HG03103 (cell line): ENCODE measurements at regions not wholly inside any gene's neighbourhood (a gene's known extent, or its start where the extent isn't known, plus 50 kb on each side); places are given as distances from the start of the nearest gene placed in this dataset.
"Not testable (repeated sequence)": the region's sequence is repeated elsewhere in the genome, so short reads cannot be mapped to it uniquely, and the experiment has no call there.

Source experiments
- ATAC-seq: cut with Tn5 transposase; IDR thresholded peaks from one replicate; pipeline ENCODE4 v1.9.1; 2021; ENCODE audit warnings: low read depth; ENCODE audit not compliant: unreplicated experiment

GRCh38 chr15:85196697-85197096 is 183.7 kb upstream of the AKAP13 start:
- not testable (repeated sequence) for ATAC-seq

GRCh38 chr15:85197582-85197981 is 182.8 kb upstream of the AKAP13 start:
- not testable (repeated sequence) for ATAC-seq

- not testable (repeated sequence) for ATAC-seq
Measured at GRCh38 chr15:85198432-85198831, 182.0 kb upstream of the AKAP13 start.

- ATAC-seq = peak; percentile 78
Measured at GRCh38 chr15:85200215-85200614, 180.2 kb upstream of the AKAP13 start.

GRCh38 chr15:85201118-85201793 is 179.1 kb upstream of the AKAP13 start:
- not testable (repeated sequence) for ATAC-seq

- ATAC-seq = not testable (repeated sequence)
Measured at GRCh38 chr15:85204481-85204880, 175.9 kb upstream of the AKAP13 start.

- ATAC-seq = not testable (repeated sequence)
Measured at GRCh38 chr15:85233791-85234325, 146.5 kb upstream of the AKAP13 start.

GRCh38 chr15:85234450-85235196 is 145.8 kb upstream of the AKAP13 start:
- ATAC-seq = not testable (repeated sequence)

- ATAC-seq = not testable (repeated sequence)
Measured at GRCh38 chr15:85244056-85244455, 136.3 kb upstream of the AKAP13 start.

- ATAC-seq = not testable (repeated sequence)
Measured at GRCh38 chr15:85250938-85251542, 129.4 kb upstream of the AKAP13 start.

GRCh38 chr15:85253196-85253915 is 127.0 kb upstream of the AKAP13 start:
- ATAC-seq = peak; percentile 59

GRCh38 chr15:85254961-85255360 is 125.4 kb upstream of the AKAP13 start:
- ATAC-seq = not testable (repeated sequence)

- not testable (repeated sequence) for ATAC-seq
Measured at GRCh38 chr15:85255502-85255901, 124.9 kb upstream of the AKAP13 start.

GRCh38 chr15:85256009-85256997 is 124.1 kb upstream of the AKAP13 start:
- ATAC-seq = not testable (repeated sequence)

- not testable (repeated sequence) for ATAC-seq
Measured at GRCh38 chr15:85258062-85258445, 122.3 kb upstream of the AKAP13 start.

GRCh38 chr15:85258559-85259209 is 121.7 kb upstream of the AKAP13 start:
- ATAC-seq = not testable (repeated sequence)

- ATAC-seq = not testable (repeated sequence)
Measured at GRCh38 chr15:85260526-85260925, 119.9 kb upstream of the AKAP13 start.

- not testable (repeated sequence) for ATAC-seq
Measured at GRCh38 chr15:85262461-85263055, 117.8 kb upstream of the AKAP13 start.
